OCI-LY3 (cell line): ENCODE measurements at regions not wholly inside any gene's neighbourhood (a gene's known extent, or its start where the extent isn't known, plus 50 kb on each side); places are given as distances from the start of the nearest gene placed in this dataset.

Experiments
- CTCF ChIP-seq: fragments of 200-600, 300-600 bp; sonication (generic); IDR thresholded peaks from 2 replicates; pipeline ENCODE4 v1.5.1; 2014; ENCODE audit warnings: antibody characterized with exemption, low read length, low read depth
- EZH2phosphoT487 ChIP-seq: fragments of 200-600 bp; shearing (Covaris generic); IDR thresholded peaks from 2 replicates; pipeline ENCODE4 v1.6.1; 2018; ENCODE audit warnings: antibody characterized with exemption, mixed run types, low read depth

DNA sequence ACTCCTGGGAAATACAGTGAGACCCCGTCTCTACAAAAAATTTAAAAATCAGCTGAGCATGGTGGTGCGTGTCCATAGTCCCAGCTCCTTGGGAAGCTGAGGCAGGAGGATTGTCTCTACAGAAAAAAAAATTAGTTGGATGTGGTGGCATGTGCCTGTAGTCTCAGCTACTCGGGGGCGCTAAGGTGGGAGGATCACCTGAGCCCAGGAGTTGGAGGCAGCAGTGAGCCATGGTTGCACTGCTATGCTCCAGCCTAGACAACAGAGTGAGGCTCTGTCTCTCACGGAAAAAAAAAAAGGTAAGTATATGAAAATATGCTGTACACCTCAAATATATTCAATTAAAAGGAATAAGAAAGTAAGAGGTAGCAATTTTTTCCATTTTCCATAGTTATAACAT lies 92.5 kb upstream of the TGIF1 start:
- TF ChIP-seq CTCF (no peak), EZH2phosphoT487 (no peak)
